Stimulated activated CD8-positive, alpha-beta memory T cell treated with anti-CD3 and anti-CD28 coated beads, Interleukin-4, amount 100 ng/mL, for 4 hours (primary cell): ENCODE measurements at regions not wholly inside any gene's neighbourhood (a gene's known extent, or its start where the extent isn't known, plus 50 kb on each side); places are given as distances from the start of the nearest gene placed in this dataset.
"Not testable (repeated sequence)": the region's sequence is repeated elsewhere in the genome, so short reads cannot be mapped to it uniquely, and the experiment has no call there.

Experiments used
- DNase-seq, 2 donors: peaks; one replicate each; pipeline ENCODE4 v3.0.0-alpha.2; 2020; ENCODE audit warnings: low read depth in 2 of 2, low spot score in 1 of 2

- no peak for DNase-seq
These were observed 153.2 kb upstream of the RPL34 start for GRCh38 chr4:108466936-108467902.

DNA sequence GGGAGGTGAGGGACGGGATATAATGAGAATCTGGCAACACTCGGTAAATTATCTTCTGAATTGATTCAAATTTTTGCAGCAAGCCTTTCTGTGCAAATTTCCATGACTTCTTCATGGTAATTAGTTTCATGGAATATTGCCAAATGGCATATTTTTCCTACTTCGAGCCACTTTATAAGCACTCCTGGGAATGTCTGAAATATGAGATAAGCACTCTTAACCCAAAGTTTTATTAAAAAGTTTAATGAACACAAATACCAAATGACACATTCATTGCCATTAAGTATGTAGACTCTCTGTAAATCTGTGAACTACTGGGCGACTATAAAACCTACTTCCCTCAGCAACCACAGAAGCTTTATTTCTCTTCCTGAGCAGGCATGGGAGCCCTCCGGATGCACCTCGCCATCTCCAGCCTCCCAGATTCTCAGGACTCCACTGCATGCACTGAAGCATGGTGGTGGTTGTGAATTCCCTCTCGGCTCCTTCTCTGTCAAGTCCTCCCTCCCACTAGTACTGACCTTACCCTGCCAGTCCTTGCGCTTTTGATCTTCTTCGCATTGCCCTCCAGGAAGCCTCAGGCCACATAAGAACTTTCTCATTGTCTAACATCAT lies 154.4 kb upstream of the RPL34 start:
- DNase-seq, result no peak

DNA sequence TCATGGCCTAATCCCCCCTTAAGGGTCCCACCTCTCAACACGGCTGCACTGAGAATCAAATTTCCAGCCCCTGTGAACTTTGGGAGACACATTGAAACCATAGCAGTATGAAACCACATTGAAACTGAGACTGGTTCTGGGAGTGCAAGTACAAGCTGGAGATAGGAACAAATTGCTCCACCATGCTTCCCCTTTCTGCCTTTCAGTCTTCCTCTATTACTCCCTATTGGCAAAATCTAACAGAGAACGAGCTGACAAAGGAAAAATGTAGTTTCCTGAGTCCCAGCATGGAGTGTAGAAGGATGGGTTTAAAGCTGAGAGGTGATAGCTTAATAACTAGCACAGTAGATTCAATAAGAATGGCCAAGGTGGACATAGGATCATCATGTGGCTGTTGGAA lies 161.7 kb upstream of the RPL34 start:
- no peak for DNase-seq

- no peak for DNase-seq
These were observed 166.1 kb upstream of the RPL34 start for GRCh38 chr4:108454227-108454626.

- DNase-seq, result no peak
These were observed 167.0 kb upstream of the RPL34 start for GRCh38 chr4:108453366-108453765.

GRCh38 chr4:108450236-108450898 lies 170.0 kb upstream of the RPL34 start:
- no peak for DNase-seq

GRCh38 chr4:108449129-108449528 lies 171.2 kb upstream of the RPL34 start:
- DNase-seq, result no peak

DNA sequence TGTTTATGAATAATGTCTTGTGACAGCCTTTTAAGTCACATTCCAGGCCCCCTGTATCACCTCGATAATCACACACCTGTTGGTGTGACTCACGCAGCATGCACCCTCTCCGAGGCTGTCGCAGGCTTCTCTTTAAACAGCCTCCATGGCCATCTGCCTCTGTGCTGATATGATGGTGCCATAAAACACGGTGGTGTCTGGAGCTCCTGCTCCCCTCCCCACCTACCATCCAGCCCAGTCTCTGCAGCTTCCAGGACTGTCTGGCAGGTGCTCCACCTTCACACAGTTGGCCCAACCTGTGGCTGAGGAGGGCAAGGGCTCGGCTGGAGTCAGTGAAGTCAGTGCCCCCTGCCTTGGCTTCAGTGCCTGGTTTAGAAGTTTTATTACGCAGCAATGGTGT lies 173.8 kb upstream of the RPL34 start:
- no peak for DNase-seq

- no peak for DNase-seq
These were observed 174.7 kb upstream of the RPL34 start for GRCh38 chr4:108445716-108446115.

DNA sequence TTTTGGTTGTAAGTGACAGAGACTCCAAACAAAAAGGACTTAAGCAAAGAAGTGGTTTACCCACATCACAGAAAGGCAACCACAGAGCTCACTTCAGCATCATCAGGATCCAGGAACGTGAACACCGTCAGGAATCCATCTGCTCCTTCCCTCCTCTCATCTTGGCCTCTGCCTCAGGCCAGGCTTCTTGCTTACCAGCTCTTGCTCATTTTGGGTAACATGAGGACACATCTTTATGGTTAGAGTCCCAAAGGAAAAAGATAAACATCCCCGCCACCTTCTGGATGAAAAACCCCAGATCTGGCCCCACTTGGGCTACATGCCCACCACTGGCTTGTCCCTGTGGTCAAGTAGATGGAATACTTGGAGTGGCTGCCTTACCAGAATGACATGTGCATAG lies 176.8 kb upstream of the RPL34 start:
- DNase-seq, result no peak

DNA sequence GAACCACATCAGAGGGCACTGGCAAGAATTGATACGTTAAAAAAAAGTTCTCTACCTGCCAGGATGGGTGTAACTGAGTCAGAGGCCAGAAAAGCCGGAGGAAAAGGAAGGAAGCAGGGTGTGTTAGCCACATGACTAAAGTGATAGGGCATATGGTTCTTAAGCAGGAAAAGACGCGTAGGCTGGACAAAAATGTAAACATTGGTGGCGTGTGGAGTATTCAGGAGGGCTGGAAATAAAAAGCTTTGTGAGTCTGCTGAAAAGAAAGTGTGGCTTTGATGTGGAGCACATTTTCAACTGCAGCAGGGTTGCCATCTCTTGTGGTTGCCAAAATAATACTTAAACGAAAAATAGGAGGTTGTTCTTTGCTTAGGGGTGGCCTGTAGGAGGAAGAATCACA lies 186.5 kb upstream of the RPL34 start:
- no peak for DNase-seq

GRCh38 chr4:108433394-108433793 lies 187.0 kb upstream of the RPL34 start:
- not testable (repeated sequence) for DNase-seq

- DNase-seq, result no peak
These were observed 188.0 kb upstream of the RPL34 start for GRCh38 chr4:108432418-108432817.

GRCh38 chr4:108431986-108432385 lies 188.4 kb upstream of the RPL34 start:
- DNase-seq, result no peak

DNA sequence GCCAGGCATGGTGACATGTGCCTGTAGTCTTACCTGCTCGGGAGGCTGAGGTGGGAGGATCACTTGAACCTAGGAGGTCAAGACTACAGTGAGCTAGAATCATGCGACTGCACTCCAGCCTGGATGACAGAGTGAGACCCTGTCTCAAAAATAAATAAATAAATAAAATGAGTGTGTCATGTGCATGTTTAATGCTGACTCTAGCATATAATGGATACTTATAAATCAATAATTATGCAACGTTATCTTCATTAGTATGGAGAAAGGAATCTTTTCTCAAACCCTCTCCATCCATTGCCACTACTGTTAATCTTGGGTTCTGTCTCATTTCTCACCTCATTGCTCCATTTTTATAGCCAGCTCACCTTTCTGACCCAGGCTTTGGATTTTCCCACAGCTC lies 189.5 kb upstream of the RPL34 start:
- no peak for DNase-seq

DNA sequence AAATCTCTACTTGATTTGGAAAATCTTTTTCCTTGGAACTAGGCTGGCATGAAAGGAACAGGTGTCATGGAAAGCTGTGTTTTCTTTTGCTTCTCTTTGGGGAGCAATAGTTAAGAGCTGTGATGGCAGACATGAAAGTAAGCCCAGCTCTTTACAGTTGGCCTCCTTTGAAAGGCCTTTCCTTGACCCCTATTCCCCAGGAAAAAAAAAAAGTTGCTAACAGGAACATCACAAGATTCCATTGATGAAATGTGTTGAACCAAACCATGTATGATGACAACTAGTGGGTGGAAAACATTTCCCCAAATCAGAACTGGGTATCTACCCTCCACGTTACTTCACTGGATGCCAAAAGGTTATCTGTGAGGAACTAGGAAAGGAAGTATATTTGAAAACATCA lies 190.7 kb upstream of the RPL34 start:
- no peak for DNase-seq

DNA sequence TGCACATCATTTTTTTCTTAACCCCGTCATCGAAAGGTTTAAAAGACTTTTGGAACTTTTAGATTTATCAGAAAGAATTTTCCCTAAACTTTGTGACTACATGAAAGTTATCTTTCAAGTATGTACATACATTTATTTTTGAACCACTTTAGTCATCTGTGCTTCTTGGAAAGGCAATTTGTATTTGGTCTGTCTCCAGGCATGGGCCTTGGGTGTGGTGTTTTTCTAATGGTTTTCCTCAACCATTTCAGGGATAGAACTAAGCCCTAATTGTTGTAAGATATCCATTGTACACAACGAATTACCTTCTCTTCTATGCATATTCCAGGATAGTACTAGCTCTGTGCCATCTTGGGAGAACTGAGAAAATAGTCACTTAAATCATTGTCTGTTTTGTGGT lies 191.5 kb upstream of the RPL34 start:
- DNase-seq, result no peak

- no peak for DNase-seq
These were observed 192.4 kb upstream of the RPL34 start for GRCh38 chr4:108427946-108428485.

DNA sequence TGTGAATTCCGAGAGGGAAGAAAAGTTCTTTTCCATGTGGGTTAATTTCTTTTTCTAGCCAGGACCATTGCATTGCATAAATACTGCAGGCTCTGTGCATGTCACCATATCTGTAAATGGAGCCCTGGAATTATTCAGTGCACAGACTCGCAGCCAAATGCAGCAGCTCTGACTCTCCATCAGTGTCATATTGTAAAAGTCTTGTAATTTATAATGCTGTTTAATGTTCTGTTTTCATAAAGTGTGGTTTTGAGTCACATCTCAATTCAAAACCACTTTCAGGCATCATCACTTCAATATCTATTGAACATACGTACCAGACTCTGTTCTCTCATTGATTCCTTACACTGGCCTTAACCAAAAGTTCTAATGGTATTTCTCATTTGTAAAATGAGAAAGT lies 193.9 kb upstream of the RPL34 start:
- no peak for DNase-seq

- DNase-seq, result no peak
These were observed 194.4 kb upstream of the RPL34 start for GRCh38 chr4:108425988-108426387.

DNA sequence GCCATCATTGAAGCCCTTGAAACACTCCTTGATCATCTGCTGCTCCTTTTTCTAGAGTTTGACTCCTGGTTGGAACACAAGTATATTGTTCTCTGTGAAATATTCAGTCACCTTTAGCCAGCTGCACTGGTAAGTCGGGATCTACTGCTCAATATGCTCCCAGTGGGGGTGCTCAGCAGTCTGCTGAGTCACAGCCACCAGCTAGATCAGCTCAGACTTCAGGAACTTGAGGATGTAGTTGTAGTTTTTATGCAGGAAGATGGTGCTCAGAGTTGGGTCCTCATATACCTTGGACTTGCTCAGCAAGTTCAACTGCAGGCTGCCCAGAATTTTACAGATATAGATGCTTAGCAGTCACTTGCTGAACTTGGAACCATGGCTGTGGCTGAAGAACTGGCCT lies 202.5 kb upstream of the RPL34 start:
- no peak for DNase-seq

DNA sequence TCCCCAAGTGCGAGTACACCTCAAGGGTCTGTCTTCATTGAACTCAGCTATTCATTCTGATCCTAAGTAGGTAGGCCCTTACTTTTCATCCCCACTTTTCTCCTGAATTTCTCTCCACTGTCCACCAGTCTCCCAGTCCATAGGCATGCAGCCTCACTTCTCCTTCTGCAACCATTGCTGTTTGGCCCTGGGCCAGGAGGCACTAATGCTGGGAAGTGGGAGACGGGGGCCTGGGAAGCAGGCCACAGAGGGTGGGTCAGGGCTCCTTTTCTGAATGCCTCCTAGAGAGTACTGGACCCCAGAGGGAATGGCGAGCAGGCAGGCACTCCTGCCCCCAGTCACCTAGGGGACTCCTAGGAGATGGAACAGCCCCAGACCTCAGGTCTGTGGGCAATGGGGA lies 203.5 kb upstream of the RPL34 start:
- no peak for DNase-seq
